Heart left ventricle (tissue), 13 donors: ENCODE measurements at regions not wholly inside any gene's neighbourhood (a gene's known extent, or its start where the extent isn't known, plus 50 kb on each side); places are given as distances from the start of the nearest gene placed in this dataset.

Experiments used
- POLR2A ChIP-seq, 2 donors: fragments of 450-650 bp; IDR thresholded peaks; one replicate each; pipeline ENCODE4 v1.6.1; 2017; ENCODE audit warnings: antibody characterized with exemption in 2 of 2, mild to moderate bottlenecking in 2 of 2, moderate library complexity in 2 of 2
- TF ChIP-seq, protein P1 (sequence below), 12 donors: fragments of 200-600 bp; sonication (generic) in 4 of 12; IDR thresholded peaks; one replicate each; pipeline versions ENCODE4 v1.5.0 to v1.8.0; 2018 to 2022; ENCODE audit warnings: antibody characterized with exemption in 12 of 12, mild to moderate bottlenecking in 5 of 12
- donor health status: ischemic (EF 13 %, LVEDD 7.1; RV severe dilation, severe dysfunction).
- donor health status: DM: no; HTN: yes; CAD: no.
- donor health status: DM: no; HTN: no; CAD: no.
- donor health status: ischemic (EF 25% LVEDD 6.9; RV normal size, moderate dysfunction).
- donor health status: ischemic (EF 25% LVEDD 5.7; RV mildly dilated, moderate dysfunction).
- donor health status: ischemic (EF 35%, LVEDD 5.7; RV mildly dilated, moderate dysfunction).
- donor health status: nonischemic (EF 11% LVEDD 7.7; RV severe dilation, severe dysfunction).
- donor health status: DM: yes; HTN: yes; CAD: no.
- donor health status: PGD.
- donor health status: ischemic (EF 29% LVEDD 5.4; RV normal size, mild dysfunction).
- donor health status: nonischemic (EF 23%, LVEDD 6.1; RV moderate dilation, normal function).

DNA sequence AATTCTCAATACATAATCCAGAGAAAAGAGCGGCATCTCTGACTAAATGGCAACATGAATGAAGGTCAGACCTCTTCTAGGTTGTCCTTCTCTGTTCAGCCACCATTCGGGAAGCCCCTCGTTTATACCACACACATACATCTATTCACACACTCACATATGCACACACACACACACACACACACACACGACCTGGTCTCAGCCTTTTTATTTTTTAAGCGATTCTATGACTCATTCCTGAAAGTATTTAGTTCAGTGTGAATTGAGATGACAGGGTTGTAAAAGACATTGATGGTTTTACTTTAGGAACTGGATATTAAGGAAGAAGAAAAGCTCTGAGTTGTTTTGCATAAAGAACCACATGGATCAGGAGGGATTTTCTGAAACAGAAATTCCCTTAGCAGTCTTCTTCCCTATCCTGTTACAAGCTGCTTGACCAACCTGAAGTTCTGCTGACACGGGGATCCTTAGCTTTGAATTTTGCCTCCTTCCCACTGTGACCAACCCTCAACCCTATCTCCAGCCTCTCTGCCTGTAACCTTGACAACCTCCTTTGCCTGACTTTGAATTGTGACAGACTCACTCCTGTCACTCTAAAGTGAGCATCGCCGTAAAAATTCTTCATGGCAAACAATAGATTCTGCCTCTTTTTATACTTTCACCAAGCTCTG lies 383.1 kb upstream of the ESRRG start:
- TF ChIP-seq, protein P1, sequence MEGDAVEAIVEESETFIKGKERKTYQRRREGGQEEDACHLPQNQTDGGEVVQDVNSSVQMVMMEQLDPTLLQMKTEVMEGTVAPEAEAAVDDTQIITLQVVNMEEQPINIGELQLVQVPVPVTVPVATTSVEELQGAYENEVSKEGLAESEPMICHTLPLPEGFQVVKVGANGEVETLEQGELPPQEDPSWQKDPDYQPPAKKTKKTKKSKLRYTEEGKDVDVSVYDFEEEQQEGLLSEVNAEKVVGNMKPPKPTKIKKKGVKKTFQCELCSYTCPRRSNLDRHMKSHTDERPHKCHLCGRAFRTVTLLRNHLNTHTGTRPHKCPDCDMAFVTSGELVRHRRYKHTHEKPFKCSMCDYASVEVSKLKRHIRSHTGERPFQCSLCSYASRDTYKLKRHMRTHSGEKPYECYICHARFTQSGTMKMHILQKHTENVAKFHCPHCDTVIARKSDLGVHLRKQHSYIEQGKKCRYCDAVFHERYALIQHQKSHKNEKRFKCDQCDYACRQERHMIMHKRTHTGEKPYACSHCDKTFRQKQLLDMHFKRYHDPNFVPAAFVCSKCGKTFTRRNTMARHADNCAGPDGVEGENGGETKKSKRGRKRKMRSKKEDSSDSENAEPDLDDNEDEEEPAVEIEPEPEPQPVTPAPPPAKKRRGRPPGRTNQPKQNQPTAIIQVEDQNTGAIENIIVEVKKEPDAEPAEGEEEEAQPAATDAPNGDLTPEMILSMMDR (IDR thresholded peaks at IDR 0.05): no peak
- no peak for TF ChIP-seq POLR2A (IDR thresholded peaks at IDR 0.05)
